PC-9 (cell line): ENCODE measurements at regions not wholly inside any gene's neighbourhood (a gene's known extent, or its start where the extent isn't known, plus 50 kb on each side); places are given as distances from the start of the nearest gene placed in this dataset.

Experiments used
- BruUV-seq: library from RNA; stranded (reverse); fragments of 400-500 nt; replicated peaks from 2 replicates; lab custom pipeline; 2021; lab: Mats Ljungman, UMichigan
- CTCF ChIA-PET: fragments of 300-600 bp; sonication (Branson Sonifier 250); formaldehyde crosslinking; loops from one replicate; lab custom pipeline; 2022; ENCODE audit warnings: antibody characterized with exemption; lab: Charles Lee
- POLR2A ChIA-PET: fragments of 300-600 bp; sonication (Branson Sonifier 250); formaldehyde crosslinking; loops from one replicate; lab custom pipeline; 2022; ENCODE audit warnings: antibody characterized with exemption; ENCODE audit not compliant: unreplicated experiment; lab: Charles Lee
- DNase-seq, 2 experiments: peaks; one replicate each; pipeline versions ENCODE4 v3.0.0 to v3.0.0-alpha.2; 2015 to 2022; ENCODE audit warnings: mixed read lengths in 1 of 2
- H2AFZ ChIP-seq: fragments of 200-600 bp; sonication (generic); 2 replicates; pipeline ENCODE4 v1.8.1; 2017; ENCODE audit warnings: antibody characterized with exemption
- H3F3A ChIP-seq: fragments of 200-600 bp; sonication (generic); 2 replicates; pipeline ENCODE4 v1.8.1; 2017; ENCODE audit warnings: antibody characterized with exemption, mild to moderate bottlenecking, low read depth; ENCODE audit not compliant: insufficient read depth
- H3K27ac ChIP-seq: fragments of 200-600 bp; sonication (generic); 2 replicates; pipeline ENCODE4 v1.6.1; 2016; ENCODE audit warnings: mixed run types
- H3K27me3 ChIP-seq: fragments of 200-600 bp; sonication (generic); 2 replicates; pipeline ENCODE4 v1.6.1; 2016; ENCODE audit warnings: low read depth, mixed run types; ENCODE audit not compliant: insufficient read depth
- H3K36me3 ChIP-seq: fragments of 200-600 bp; sonication (generic); 2 replicates; pipeline ENCODE4 v1.6.1; 2016; ENCODE audit warnings: low read depth, mixed run types
- H3K4me1 ChIP-seq: fragments of 200-600 bp; sonication (generic); replicated peaks from 2 replicates; pipeline ENCODE4 v1.6.1; 2016; ENCODE audit warnings: mixed run types; ENCODE audit not compliant: insufficient read depth
- H3K4me2 ChIP-seq: fragments of 200-600 bp; sonication (generic); 2 replicates; pipeline ENCODE4 v1.6.1; 2017; ENCODE audit warnings: mixed run types
- H3K4me3 ChIP-seq: fragments of 200-600 bp; sonication (generic); 2 replicates; pipeline ENCODE4 v1.6.1; 2016; ENCODE audit warnings: mixed run types
- H3K79me2 ChIP-seq: fragments of 200-600 bp; sonication (generic); 2 replicates; pipeline ENCODE4 v1.6.1; 2017; ENCODE audit warnings: low read depth, mixed run types
- H3K9me2 ChIP-seq: fragments of 200-600 bp; sonication (generic); 2 replicates; pipeline ENCODE4 v1.8.1; 2017; ENCODE audit warnings: mild to moderate bottlenecking; ENCODE audit not compliant: insufficient read depth
- H3K9me3 ChIP-seq: fragments of 200-600 bp; sonication (generic); 2 replicates; pipeline ENCODE4 v1.8.1; 2016; ENCODE audit warnings: low read depth; ENCODE audit not compliant: insufficient read depth
- H4K20me1 ChIP-seq: fragments of 200-600 bp; sonication (generic); 2 replicates; pipeline ENCODE4 v1.8.1; 2017; ENCODE audit not compliant: insufficient read depth
- EZH2 ChIP-seq: fragments of 200-600 bp; sonication (generic); IDR thresholded peaks from 2 replicates; pipeline ENCODE4 v1.8.0; 2017; ENCODE audit warnings: antibody characterized with exemption, low read depth
- intact Hi-C: fragments of 100-400 bp; cut with micrococcal nuclease; formaldehyde crosslinking; loops from one replicate; pipeline ENCODE4 v1.10.0; 2022; ENCODE audit not compliant: unreplicated experiment
- TF ChIP-seq, protein P1 (sequence below): fragments of 200-600 bp; sonication (generic); conservative IDR thresholded peaks from 2 replicates; pipeline ENCODE4 v1.6.1; 2017; ENCODE audit warnings: mixed run types, antibody characterized with exemption, mild to moderate bottlenecking, moderate library complexity

DNA sequence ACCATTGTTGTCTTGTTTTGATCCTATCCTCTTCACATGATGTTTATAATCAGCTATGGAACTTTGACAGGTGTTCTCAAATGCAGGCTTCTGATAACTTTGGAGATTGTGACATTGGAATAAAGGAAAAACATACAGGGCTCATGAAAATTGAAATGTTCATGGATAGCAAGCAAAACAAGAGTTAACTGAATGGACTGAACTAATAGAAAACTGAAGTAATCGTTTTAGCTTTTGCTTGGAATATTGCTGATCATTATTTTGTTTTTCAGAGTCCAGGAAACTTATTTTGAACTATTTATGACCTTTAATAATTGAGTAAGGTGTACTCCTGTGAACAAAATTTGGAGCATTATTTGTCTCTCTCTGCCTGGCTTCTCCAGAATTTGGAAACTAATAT, 436.7 kb upstream of the CDH9 start:
- Histone ChIP-seq H3K4me2 (no peak overlapping the region), H3F3A (no peaks in the 10 kb centered on the region), H3K27me3 (no peaks in the 10 kb centered on the region), H3K27ac (no peak overlapping the region), H4K20me1 (no peaks in the 10 kb centered on the region), H3K4me3 (no peak overlapping the region), H2AFZ (no peak overlapping the region), H3K36me3 (no peaks in the 10 kb centered on the region), H3K79me2 (no peaks in the 10 kb centered on the region), H3K9me2 (no peaks in the 10 kb centered on the region), H3K9me3 (peaks cover 11% of the 10 kb centered on the region; the same call in 1 of the 2 replicates), H3K4me1 (no peaks in the 10 kb centered on the region)
- CTCF ChIA-PET: interaction anchor here (1.0 kb wide), 1 partner anchor 22 kb away, joined by 3 read pairs; no protein-coding TSS in a partner anchor
- POLR2A ChIA-PET: interaction anchor here (0.6 kb wide), 2 partner anchors 14 to 169 kb away, joined by 3 to 5 read pairs; no protein-coding TSS in a partner anchor
- intact Hi-C loops: no loop called here
- TF ChIP-seq, protein P1, sequence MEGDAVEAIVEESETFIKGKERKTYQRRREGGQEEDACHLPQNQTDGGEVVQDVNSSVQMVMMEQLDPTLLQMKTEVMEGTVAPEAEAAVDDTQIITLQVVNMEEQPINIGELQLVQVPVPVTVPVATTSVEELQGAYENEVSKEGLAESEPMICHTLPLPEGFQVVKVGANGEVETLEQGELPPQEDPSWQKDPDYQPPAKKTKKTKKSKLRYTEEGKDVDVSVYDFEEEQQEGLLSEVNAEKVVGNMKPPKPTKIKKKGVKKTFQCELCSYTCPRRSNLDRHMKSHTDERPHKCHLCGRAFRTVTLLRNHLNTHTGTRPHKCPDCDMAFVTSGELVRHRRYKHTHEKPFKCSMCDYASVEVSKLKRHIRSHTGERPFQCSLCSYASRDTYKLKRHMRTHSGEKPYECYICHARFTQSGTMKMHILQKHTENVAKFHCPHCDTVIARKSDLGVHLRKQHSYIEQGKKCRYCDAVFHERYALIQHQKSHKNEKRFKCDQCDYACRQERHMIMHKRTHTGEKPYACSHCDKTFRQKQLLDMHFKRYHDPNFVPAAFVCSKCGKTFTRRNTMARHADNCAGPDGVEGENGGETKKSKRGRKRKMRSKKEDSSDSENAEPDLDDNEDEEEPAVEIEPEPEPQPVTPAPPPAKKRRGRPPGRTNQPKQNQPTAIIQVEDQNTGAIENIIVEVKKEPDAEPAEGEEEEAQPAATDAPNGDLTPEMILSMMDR: no peak
- DNase-seq: no peak
- BruUV-seq: no TSS peak

GRCh38 chr5:27474395-27474794, 436.0 kb upstream of the CDH9 start:
- no peaks in the 10 kb centered on the region for H3K79me2 ChIP-seq
- TF ChIP-seq, protein P1: no peak
- TF ChIP-seq EZH2: no peak

DNA sequence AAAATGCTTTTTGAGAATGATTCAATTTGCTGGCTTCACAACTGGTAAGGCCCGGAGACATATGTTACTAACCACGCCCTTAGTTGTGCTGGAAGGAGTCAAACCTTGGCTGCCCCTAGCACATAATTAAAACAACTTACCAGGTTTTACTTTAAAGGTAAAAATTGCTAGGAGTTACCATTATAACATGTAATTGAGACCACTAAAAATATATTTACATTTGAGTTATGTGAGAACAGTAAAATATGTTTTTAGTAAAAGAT, 435.6 kb upstream of the CDH9 start:
- Histone ChIP-seq H3K4me2 (no peak overlapping the region), H3K79me2 (no peaks in the 10 kb centered on the region), H3K9me2 (no peaks in the 10 kb centered on the region), H4K20me1 (no peaks in the 10 kb centered on the region), H3K27ac (no peak overlapping the region), H3K4me1 (no peaks in the 10 kb centered on the region), H3F3A (no peaks in the 10 kb centered on the region), H3K27me3 (no peaks in the 10 kb centered on the region), H3K9me3 (peaks cover 11% of the 10 kb centered on the region; the same call in 1 of the 2 replicates), H3K36me3 (no peaks in the 10 kb centered on the region), H3K4me3 (no peak overlapping the region), H2AFZ (no peak overlapping the region)
- BruUV-seq: no TSS peak
- TF ChIP-seq EZH2: no peak
- TF ChIP-seq, protein P1: no peak
- ChIA-PET POLR2A (no interaction called here), CTCF (no interaction called here)
- intact Hi-C loops: loop anchor here (5.0 kb wide), 1 partner anchor 157 kb away; no protein-coding TSS in a partner anchor
- no peak for DNase-seq

More at GRCh38 chr5:27474395-27474794, 436.0 kb upstream of the CDH9 start:
- Histone ChIP-seq H3K9me2 (no peaks in the 10 kb centered on the region), H3K36me3 (no peaks in the 10 kb centered on the region), H2AFZ (no peak overlapping the region), H4K20me1 (no peaks in the 10 kb centered on the region), H3K4me3 (no peak overlapping the region), H3F3A (no peaks in the 10 kb centered on the region), H3K4me2 (no peak overlapping the region), H3K9me3 (peaks cover 11% of the 10 kb centered on the region; the same call in 1 of the 2 replicates), H3K27ac (no peak overlapping the region), H3K27me3 (no peaks in the 10 kb centered on the region), H3K4me1 (no peaks in the 10 kb centered on the region)
- CTCF ChIA-PET: no interaction called here
- DNase-seq: no peak
- POLR2A ChIA-PET: interaction anchor here (0.6 kb wide), 1 partner anchor 169 kb away, joined by 3 read pairs; no protein-coding TSS in a partner anchor
- intact Hi-C loops: loop anchor here (5.0 kb wide), 1 partner anchor 157 kb away; no protein-coding TSS in a partner anchor
- BruUV-seq: no TSS peak
